ENCODE measurements at regions not wholly inside any gene's neighbourhood (a gene's known extent, or its start where the extent isn't known, plus 50 kb on each side); places are given as distances from the start of the nearest gene placed in this dataset.

DNA sequence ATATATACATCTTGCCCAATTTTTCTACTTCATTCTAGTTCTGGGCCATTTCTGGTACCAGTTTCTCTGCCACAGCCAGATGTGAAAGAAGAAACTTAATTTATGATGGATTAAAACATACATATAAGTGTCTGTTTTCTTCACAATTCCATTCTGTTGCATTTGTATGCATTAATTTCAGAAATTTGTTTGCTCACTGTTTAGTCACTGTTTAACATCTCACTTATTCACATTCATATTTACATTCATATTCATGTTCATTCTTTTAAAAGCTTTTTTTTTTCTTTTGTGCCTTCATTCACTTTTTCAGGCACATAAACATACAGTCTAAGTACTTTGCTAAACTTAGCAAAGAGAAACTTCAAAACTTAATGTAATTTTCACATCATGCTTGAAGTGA is 684.0 kb upstream of the CDH9 start:
- H3K4me3 ChIP-seq: no peak overlapping the region
- H3K27me3 ChIP-seq: no peaks in the 10 kb centered on the region
- H3K36me3 ChIP-seq: no peaks in the 10 kb centered on the region
- no peaks in the 10 kb centered on the region for H3K4me1 ChIP-seq
- TF ChIP-seq, protein P1, sequence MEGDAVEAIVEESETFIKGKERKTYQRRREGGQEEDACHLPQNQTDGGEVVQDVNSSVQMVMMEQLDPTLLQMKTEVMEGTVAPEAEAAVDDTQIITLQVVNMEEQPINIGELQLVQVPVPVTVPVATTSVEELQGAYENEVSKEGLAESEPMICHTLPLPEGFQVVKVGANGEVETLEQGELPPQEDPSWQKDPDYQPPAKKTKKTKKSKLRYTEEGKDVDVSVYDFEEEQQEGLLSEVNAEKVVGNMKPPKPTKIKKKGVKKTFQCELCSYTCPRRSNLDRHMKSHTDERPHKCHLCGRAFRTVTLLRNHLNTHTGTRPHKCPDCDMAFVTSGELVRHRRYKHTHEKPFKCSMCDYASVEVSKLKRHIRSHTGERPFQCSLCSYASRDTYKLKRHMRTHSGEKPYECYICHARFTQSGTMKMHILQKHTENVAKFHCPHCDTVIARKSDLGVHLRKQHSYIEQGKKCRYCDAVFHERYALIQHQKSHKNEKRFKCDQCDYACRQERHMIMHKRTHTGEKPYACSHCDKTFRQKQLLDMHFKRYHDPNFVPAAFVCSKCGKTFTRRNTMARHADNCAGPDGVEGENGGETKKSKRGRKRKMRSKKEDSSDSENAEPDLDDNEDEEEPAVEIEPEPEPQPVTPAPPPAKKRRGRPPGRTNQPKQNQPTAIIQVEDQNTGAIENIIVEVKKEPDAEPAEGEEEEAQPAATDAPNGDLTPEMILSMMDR (IDR thresholded peaks at IDR 0.05): no peak
- H3K27ac ChIP-seq: no peak overlapping the region
- no peaks in the 10 kb centered on the region for H3K9me3 ChIP-seq
- no peak for DNase-seq (ENCODE audit: low spot score)

DNA sequence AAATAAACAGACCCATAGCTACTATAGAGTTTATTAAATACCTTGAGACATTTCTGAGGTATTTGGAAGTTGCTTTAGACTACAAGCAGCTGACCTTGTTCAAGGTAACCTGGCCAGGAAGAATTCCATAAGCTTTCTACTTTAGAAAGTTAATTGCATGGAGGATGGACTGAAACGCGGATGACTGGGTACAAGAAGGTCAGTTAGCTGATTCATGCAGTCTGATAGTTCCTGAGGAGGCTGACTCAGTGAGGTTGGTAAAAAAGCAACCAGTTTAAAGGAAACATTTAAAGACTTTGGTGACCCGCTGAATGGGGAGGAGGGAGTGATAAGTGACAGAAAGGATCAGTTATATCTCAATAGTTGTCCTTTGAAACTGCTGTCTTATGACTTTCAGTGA is 670.1 kb upstream of the CDH9 start:
- Histone ChIP-seq H3K4me1 (no peaks in the 10 kb centered on the region), H3K36me3 (no peaks in the 10 kb centered on the region), H3K4me3 (no peak overlapping the region), H3K27ac (no peak overlapping the region), H3K27me3 (no peaks in the 10 kb centered on the region), H3K9me3 (no peaks in the 10 kb centered on the region)
- no peak for DNase-seq (ENCODE audit: low spot score)
- TF ChIP-seq, protein P1 (IDR thresholded peaks at IDR 0.05): no peak

- DNase-seq (ENCODE audit: low spot score): no peak
- no peaks in the 10 kb centered on the region for H3K9me3 ChIP-seq
- TF ChIP-seq, protein P1 (IDR thresholded peaks at IDR 0.05): no peak
- H3K36me3 ChIP-seq: no peaks in the 10 kb centered on the region
- H3K4me1 ChIP-seq: no peaks in the 10 kb centered on the region
- H3K4me3 ChIP-seq: no peak overlapping the region
- no peaks in the 10 kb centered on the region for H3K27me3 ChIP-seq
- no peak overlapping the region for H3K27ac ChIP-seq
Measured at GRCh38 chr5:27706832-27707231, 668.4 kb upstream of the CDH9 start.

DNA sequence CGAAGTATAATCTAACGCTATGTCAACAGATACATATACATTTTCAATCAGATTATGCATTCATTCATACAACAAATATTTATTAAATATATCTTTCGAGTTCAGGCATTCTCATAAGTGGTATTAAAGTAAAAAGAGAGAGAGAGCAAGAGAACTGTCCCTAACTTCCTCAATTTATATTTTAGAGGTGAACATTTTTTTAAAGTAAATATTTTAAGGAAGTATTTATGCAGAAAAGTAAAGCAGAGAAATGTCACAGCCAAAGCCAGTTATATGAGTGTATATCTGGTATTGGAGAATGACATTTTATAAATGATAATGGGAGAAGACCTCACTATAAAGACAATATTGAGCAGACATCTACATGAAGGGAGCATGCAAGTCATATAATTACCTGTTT is 667.3 kb upstream of the CDH9 start:
- Histone ChIP-seq H3K9me3 (no peaks in the 10 kb centered on the region), H3K36me3 (no peaks in the 10 kb centered on the region), H3K4me3 (no peak overlapping the region), H3K27me3 (no peaks in the 10 kb centered on the region), H3K4me1 (no peaks in the 10 kb centered on the region), H3K27ac (no peak overlapping the region)
- no peak for DNase-seq (ENCODE audit: low spot score)
- TF ChIP-seq, protein P1 (IDR thresholded peaks at IDR 0.05): no peak

GRCh38 chr5:27701931-27702903 is 663.8 kb upstream of the CDH9 start:
- Histone ChIP-seq H3K36me3 (no peaks in the 10 kb centered on the region), H3K9me3 (no peaks in the 10 kb centered on the region), H3K27me3 (no peaks in the 10 kb centered on the region), H3K4me3 (no peak overlapping the region), H3K27ac (no peak overlapping the region), H3K4me1 (no peaks in the 10 kb centered on the region)
- TF ChIP-seq, protein P1 (IDR thresholded peaks at IDR 0.05): no peak
- no peak for DNase-seq (ENCODE audit: low spot score)
